Spinal cord (tissue), 9 donors: ENCODE measurements at regions not wholly inside any gene's neighbourhood (a gene's known extent, or its start where the extent isn't known, plus 50 kb on each side); places are given as distances from the start of the nearest gene placed in this dataset.
A peak's percentile ranks its signal among the peaks of the same experiment; 100 is the strongest.
"Not testable (repeated sequence)": the region's sequence is repeated elsewhere in the genome, so short reads cannot be mapped to it uniquely, and the experiment has no call there.

ENCODE experiments used
- DNase-seq, 6 donors: peaks; one replicate each; pipeline versions ENCODE4 v3.0.0 to v3.0.0-alpha.2; 2013 to 2015; ENCODE audit warnings: low spot score in 6 of 6, low read depth in 4 of 6
- H3K27ac ChIP-seq: one replicate; pipeline ENCODE4 v1.5.1; 2013; ENCODE audit warnings: low read depth, low read length, control low read depth
- H3K27me3 ChIP-seq: one replicate; pipeline ENCODE4 v1.6.1; 2013; ENCODE audit warnings: low read length; ENCODE audit not compliant: control insufficient read depth, insufficient read depth
- H3K36me3 ChIP-seq: one replicate; pipeline ENCODE4 v1.6.1; 2013; ENCODE audit warnings: low read length; ENCODE audit not compliant: control insufficient read depth, insufficient read depth
- H3K4me1 ChIP-seq: one replicate; pipeline ENCODE4 v1.6.1; 2013; ENCODE audit warnings: low read length; ENCODE audit not compliant: control insufficient read depth, insufficient read depth
- H3K4me3 ChIP-seq: one replicate; pipeline ENCODE4 v1.5.1; 2013; ENCODE audit warnings: low read depth, low read length, control low read depth
- H3K9me3 ChIP-seq: one replicate; pipeline ENCODE4 v1.6.1; 2013; ENCODE audit warnings: low read length; ENCODE audit not compliant: control insufficient read depth, insufficient read depth
- WGBS: methylation state at CpG from one replicate; pipeline ENCODE4 v1.1.5; 2013; ENCODE audit warnings: missing lambda C conversion rate; ENCODE audit not compliant: insufficient coverage; 5-methylcytosine and 5-hydroxymethylcytosine counted together
- donor health status: healthy.

DNA sequence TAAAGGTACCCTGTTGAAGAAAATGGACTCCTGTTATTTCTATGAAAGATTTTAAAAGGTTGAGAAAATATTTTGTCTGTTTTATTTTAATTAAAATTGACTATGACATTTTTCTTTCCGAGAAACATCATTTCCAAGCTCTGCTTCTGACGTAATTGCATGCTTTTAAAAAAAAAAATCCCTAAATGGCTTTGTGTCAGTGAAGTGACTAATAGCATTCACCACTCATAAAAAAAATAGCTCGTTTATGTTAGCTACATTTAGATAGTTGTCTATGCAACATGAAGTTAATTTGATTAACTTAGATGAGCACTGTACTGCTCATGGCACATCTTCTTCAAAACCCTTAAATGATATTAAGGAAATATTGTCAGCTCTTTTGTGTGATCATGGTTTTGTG, 105.1 kb upstream of the KLHL13 start:
- Histone ChIP-seq H3K27ac (no peak overlapping the region), H3K4me1 (no peaks in the 10 kb centered on the region), H3K27me3 (peaks cover under 1% of the 10 kb centered on the region), H3K9me3 (no peaks in the 10 kb centered on the region), H3K4me3 (no peak overlapping the region), H3K36me3 (no peaks in the 10 kb centered on the region)
- no CpG with 5 or more reads among the region's 3 CpGs for WGBS
- no peak for DNase-seq

DNA sequence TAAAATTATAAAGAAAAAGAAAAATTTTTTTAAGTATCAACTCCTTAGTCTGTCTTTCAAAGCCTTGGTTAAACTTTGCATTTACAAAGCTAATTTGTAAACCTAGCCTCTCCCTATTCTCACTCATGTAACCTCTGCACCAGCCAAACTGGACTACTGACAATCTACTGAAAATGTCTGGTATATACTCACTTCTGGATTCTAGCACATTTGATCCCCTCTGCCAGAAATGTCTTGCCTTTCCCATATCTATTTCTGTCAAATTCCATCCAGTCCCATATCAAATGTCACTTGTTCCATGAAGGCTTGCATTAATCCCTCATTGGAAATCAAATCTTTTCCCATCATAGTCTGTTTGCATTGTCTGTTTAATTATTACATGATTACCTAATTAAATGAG, 105.8 kb upstream of the KLHL13 start:
- no peaks in the 10 kb centered on the region for H3K9me3 ChIP-seq
- no peak for DNase-seq
- no peaks in the 10 kb centered on the region for H3K27me3 ChIP-seq
- no peak overlapping the region for H3K27ac ChIP-seq
- no peaks in the 10 kb centered on the region for H3K36me3 ChIP-seq
- no peak overlapping the region for H3K4me3 ChIP-seq
- H3K4me1 ChIP-seq = no peaks in the 10 kb centered on the region

DNA sequence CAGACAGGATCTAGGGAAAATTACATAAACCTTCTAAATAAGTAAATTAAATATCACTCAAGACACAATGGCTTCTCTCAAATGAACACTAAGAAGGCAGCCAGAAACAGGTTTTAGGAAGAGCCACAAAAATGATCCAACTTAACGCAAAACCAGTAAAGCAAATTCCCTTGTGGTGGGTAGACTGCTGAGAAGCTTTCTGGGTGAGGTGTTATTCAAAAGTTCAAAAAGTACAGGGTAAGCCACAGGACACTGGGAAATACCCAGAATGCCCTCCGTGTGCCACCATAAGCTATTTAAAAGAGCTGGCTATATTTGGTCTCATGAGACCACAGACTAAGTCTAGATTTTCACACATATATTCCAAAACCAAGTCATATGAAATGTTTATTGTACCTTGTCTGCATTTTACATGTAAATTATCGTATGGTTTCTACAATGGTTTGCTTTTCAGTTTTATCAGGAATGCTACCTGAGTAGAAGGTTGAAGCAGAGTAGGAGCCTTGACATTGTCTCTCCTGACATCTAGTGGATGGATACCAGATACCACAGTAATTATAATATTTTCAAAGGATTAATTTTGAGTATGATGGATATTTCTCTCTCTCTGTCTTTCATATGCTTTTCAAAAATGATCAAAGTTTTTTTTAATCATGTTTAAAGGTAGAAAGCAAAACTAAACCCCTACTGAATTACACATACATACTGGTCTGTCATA, 109.3 kb upstream of the KLHL13 start:
- peak in 2 of 6 donors; percentile 31 to 78 for DNase-seq
- Histone ChIP-seq H3K27me3 (peaks cover 2% of the 10 kb centered on the region), H3K9me3 (no peaks in the 10 kb centered on the region), H3K4me1 (no peaks in the 10 kb centered on the region), H3K27ac (no peak overlapping the region), H3K36me3 (no peaks in the 10 kb centered on the region), H3K4me3 (no peak overlapping the region)
- no CpG with 5 or more reads among the region's 3 CpGs for WGBS

DNA sequence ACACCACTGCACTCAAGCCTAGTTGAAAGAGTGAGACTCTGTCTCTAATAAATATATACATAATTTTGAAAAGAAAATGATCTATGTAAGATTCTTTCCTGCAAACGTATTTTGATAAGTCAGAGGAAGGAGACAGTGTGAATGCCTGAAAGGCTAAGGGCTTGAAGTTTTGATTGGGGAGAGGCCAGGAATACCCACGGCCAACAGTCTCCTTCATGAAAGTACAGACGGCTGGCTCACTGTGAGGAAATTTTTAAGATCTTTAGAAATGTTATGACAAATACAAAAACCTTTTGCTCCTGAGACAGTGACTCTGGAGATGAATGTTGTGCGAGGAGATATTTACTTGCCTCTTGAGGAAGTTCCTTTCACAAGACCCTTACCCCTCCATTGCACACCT, 111.4 kb upstream of the KLHL13 start:
- Histone ChIP-seq H3K27me3 (peaks cover 2% of the 10 kb centered on the region), H3K4me3 (no peak overlapping the region)
- no CpG with 5 or more reads among the region's 4 CpGs for WGBS

DNA sequence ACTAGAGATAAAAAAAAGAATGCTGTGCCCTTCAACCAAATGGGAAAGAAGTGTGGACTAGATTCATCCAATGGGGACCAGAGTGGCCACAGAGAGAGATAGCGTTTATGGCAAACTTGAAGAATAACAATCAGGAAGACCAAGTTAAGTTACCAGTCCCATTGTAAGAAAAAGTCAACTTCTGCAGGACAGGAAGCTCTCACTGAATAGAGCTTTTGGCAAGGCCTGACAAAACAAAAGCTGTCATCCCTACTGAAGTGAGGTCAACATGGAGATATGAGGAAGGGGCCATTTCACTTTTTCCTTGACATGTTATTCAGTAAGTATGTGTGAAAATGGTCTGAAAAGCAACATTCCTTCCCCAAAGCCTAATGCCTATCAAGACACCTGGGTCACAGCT, 111.8 kb upstream of the KLHL13 start:
- no peak for DNase-seq
- Histone ChIP-seq H3K36me3 (no peaks in the 10 kb centered on the region), H3K27ac (no peak overlapping the region), H3K9me3 (no peaks in the 10 kb centered on the region), H3K4me3 (no peak overlapping the region), H3K27me3 (peaks cover 2% of the 10 kb centered on the region), H3K4me1 (no peaks in the 10 kb centered on the region)
- 100% methylated on average over 1 of the region's 1 CpG for WGBS

More for the DNA sequence above, 111.4 kb upstream of the KLHL13 start:
- Histone ChIP-seq H3K9me3 (no peaks in the 10 kb centered on the region), H3K36me3 (no peaks in the 10 kb centered on the region), H3K4me1 (no peaks in the 10 kb centered on the region), H3K27ac (no peak overlapping the region)
- no peak for DNase-seq

DNA sequence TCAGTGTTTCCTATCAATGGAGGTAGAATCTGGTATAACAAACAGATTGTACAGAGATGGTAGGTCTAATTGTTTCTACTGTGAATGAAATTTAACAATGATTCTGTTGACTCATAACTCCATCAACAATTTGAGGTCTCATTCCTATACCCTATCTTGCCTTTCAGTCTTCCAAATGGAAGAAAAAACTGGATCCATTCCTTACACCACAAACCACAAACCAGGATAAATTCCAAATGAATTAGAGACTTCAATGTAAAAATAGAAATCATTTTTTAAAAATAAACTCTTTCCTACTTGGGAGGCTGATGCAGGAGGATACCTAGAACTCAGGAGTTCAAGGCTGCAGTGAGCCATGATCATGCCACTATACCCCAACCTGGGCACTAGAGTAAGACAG, 114.4 kb upstream of the WDR44 start:
- no peaks in the 10 kb centered on the region for H3K9me3 ChIP-seq
- no peaks in the 10 kb centered on the region for H3K4me1 ChIP-seq
- H3K4me3 ChIP-seq = no peak overlapping the region
- H3K27me3 ChIP-seq = peaks cover 2% of the 10 kb centered on the region
- no peak for DNase-seq
- no peaks in the 10 kb centered on the region for H3K36me3 ChIP-seq
- H3K27ac ChIP-seq = no peak overlapping the region

DNA sequence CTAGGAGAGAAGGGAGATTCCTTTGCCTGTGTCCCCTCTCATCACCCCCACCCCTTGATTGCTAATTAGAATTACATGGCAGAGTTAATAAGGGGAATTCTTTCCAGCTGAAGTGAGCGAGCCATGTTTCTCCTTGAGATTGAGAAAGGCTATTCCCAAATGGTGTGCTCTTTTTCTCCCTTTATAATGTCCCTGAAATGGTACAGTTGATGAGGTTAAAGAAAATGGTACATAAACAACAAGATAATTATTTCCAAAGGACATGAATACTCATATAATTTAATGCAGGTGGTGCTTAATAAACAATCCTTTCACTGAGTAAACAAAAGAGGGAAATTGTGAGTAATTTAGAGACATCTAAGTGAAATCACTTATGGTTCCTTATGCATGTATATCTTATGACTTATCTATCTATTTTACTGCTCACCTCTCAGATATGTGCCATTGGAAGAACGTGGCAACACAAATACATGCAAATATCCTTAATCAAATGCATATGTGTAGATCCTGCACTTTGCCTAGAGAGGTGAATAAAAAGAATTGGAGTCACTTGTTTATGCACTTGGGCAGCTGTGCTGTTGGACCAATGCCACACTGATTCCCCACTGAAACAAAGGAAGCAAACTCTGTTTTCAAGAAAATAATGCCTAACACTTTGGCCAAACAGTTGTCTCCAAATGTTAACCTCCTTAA, 106.6 kb upstream of the WDR44 start:
- no peak overlapping the region for H3K4me3 ChIP-seq
- no peaks in the 10 kb centered on the region for H3K36me3 ChIP-seq
- H3K9me3 ChIP-seq = peaks cover 4% of the 10 kb centered on the region
- no peak overlapping the region for H3K27ac ChIP-seq
- no CpG with 5 or more reads among the region's 2 CpGs for WGBS
- DNase-seq = peak in 1 of 6 donors; percentile 24
- no peaks in the 10 kb centered on the region for H3K27me3 ChIP-seq
- H3K4me1 ChIP-seq = no peaks in the 10 kb centered on the region

DNA sequence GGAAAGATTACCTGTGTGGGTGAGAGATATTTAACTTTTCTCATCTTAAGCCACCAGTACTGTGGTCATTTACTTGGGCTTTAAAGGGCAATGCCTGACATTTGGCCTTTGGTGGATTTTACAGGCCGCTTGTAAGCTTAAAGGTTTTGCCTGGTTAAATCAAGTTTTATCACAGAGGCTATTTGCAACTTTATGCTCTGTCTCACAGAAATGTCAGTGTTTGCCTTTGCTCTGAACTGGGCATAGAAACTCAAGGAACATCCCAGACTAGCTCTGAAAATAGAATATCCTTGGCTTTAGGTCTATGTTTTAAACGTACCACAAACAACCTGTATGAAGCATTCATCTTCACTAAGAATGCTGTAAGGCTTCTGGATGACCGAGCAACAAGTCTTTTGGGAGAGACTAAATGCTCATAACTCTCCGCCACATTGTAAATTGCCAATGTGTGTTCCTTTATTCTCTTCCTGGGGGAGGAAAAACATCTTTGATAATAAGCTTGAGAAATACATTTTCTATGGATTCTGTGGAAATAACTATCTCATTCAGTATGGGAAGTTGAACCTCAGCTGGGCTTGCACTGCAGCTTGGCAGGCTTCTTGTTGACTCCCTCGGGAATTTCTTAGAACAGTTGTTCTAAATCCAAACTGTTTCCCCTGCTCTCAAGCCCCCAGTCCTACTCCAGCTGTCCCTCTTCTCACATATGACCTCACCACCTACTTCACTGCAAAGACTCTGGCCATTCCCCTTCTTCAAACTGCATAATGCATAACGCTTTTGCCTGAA, 105.8 kb upstream of the WDR44 start:
- Histone ChIP-seq H3K4me3 (no peak overlapping the region), H3K4me1 (no peaks in the 10 kb centered on the region), H3K27me3 (no peaks in the 10 kb centered on the region), H3K9me3 (peaks cover 4% of the 10 kb centered on the region), H3K36me3 (no peaks in the 10 kb centered on the region), H3K27ac (no peak overlapping the region)
- no peak for DNase-seq
- 26% methylated on average over 3 of the region's 6 CpGs for WGBS

DNA sequence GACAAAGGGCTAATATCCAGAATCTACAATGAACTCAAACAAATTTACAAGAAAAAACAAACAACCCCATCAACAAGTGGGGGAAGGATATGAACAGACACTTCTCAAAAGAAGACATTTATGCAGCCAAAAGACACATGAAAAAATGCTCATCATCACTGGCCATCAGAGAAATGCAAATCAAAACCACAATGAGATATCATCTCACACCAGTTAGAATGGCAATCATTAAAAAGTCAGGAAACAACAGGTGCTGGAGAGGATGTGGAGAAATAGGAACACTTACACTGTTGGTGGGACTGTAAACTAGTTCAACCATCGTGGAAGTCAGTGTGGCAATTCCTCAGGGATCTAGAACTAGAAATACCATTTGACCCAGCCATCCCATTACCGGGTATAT, 98.9 kb upstream of the WDR44 start:
- not testable (repeated sequence) for H3K4me3 ChIP-seq, DNase-seq, H3K36me3 ChIP-seq, H3K9me3 ChIP-seq, H3K27ac ChIP-seq, H3K27me3 ChIP-seq, H3K4me1 ChIP-seq
- no CpG with 5 or more reads among the region's 2 CpGs for WGBS

DNA sequence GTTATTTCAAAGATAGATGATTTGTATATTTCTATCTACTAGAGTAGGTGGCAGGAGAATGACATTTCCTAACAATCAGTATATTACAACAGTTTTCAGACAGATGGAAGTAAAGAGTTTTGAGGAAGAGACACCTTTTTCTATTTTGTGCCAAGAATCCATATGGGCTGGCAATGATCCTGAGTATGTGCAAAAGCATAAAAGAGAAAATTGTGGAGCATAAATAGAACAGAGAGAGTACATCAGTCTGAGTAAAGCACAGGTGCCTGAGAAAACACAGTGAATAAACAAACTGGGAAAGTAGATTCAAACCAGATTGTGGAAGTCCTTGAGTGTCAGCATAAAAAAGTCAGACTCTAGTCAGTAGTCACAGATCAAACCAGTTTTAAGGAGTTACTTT, 96.8 kb upstream of the WDR44 start:
- H3K36me3 ChIP-seq = no peaks in the 10 kb centered on the region
- H3K27ac ChIP-seq = no peak overlapping the region
- peak in 1 of 6 donors; percentile 66 for DNase-seq
- H3K9me3 ChIP-seq = no peaks in the 10 kb centered on the region
- H3K4me1 ChIP-seq = no peaks in the 10 kb centered on the region
- H3K4me3 ChIP-seq = no peak overlapping the region
- H3K27me3 ChIP-seq = no peaks in the 10 kb centered on the region
